GDM1 (cell line): ENCODE measurements at regions not wholly inside any gene's neighbourhood (a gene's known extent, or its start where the extent isn't known, plus 50 kb on each side); places are given as distances from the start of the nearest gene placed in this dataset.

Experiments used
- DNase-seq: peaks from one replicate; lab custom pipeline; 2025; lab: John Stamatoyannopoulos, UW

- no peak for DNase-seq
These were observed 894.5 kb upstream of the POU3F3 start for GRCh38 chr2:103959174-103960128.

- no peak for DNase-seq
These were observed 893.8 kb upstream of the POU3F3 start for GRCh38 chr2:103960129-103960513.

GRCh38 chr2:103960951-103961350 lies 893.0 kb upstream of the POU3F3 start:
- no peak for DNase-seq

- no peak for DNase-seq
These were observed 892.1 kb upstream of the POU3F3 start for GRCh38 chr2:103961862-103962261.

GRCh38 chr2:103962670-103963069 lies 891.2 kb upstream of the POU3F3 start:
- DNase-seq: no peak

GRCh38 chr2:103963146-103963725 lies 890.7 kb upstream of the POU3F3 start:
- DNase-seq: no peak

- no peak for DNase-seq
These were observed 876.7 kb upstream of the POU3F3 start for GRCh38 chr2:103977241-103977640.

GRCh38 chr2:103977668-103978067 lies 876.2 kb upstream of the POU3F3 start:
- no peak for DNase-seq

GRCh38 chr2:103980401-103980800 lies 873.5 kb upstream of the POU3F3 start:
- no peak for DNase-seq

- no peak for DNase-seq
These were observed 871.2 kb upstream of the POU3F3 start for GRCh38 chr2:103982691-103983090.

GRCh38 chr2:103986001-103986400 lies 867.9 kb upstream of the POU3F3 start:
- DNase-seq: no peak

GRCh38 chr2:103991591-103991990 lies 862.3 kb upstream of the POU3F3 start:
- DNase-seq: no peak

GRCh38 chr2:104004821-104005220 lies 849.1 kb upstream of the POU3F3 start:
- no peak for DNase-seq

- no peak for DNase-seq
These were observed 837.1 kb upstream of the POU3F3 start for GRCh38 chr2:104016801-104017200.

GRCh38 chr2:104023306-104023705 lies 830.6 kb upstream of the POU3F3 start:
- no peak for DNase-seq

GRCh38 chr2:104023765-104024164 lies 830.1 kb upstream of the POU3F3 start:
- DNase-seq: no peak

- DNase-seq: no peak
These were observed 828.6 kb upstream of the POU3F3 start for GRCh38 chr2:104025295-104025694.

- DNase-seq: no peak
These were observed 827.2 kb upstream of the POU3F3 start for GRCh38 chr2:104026725-104027124.

- no peak for DNase-seq
These were observed 826.6 kb upstream of the POU3F3 start for GRCh38 chr2:104027321-104027720.

GRCh38 chr2:104028061-104028460 lies 825.9 kb upstream of the POU3F3 start:
- DNase-seq: no peak

- DNase-seq: no peak
These were observed 820.5 kb upstream of the POU3F3 start for GRCh38 chr2:104033399-104033798.

- DNase-seq: no peak
These were observed 813.1 kb upstream of the POU3F3 start for GRCh38 chr2:104040771-104041170.

- no peak for DNase-seq
These were observed 812.6 kb upstream of the POU3F3 start for GRCh38 chr2:104041351-104041750.

- DNase-seq: no peak
These were observed 810.1 kb upstream of the POU3F3 start for GRCh38 chr2:104043864-104044263.
